Esophagus muscularis mucosa (tissue), 4 donors: ENCODE measurements at regions not wholly inside any gene's neighbourhood (a gene's known extent, or its start where the extent isn't known, plus 50 kb on each side); places are given as distances from the start of the nearest gene placed in this dataset.

Source experiments
- DNase-seq: peaks from one replicate; pipeline ENCODE4 v3.0.0-alpha.2; 2017; ENCODE audit errors: extremely low spot score
- H3K27ac ChIP-seq, 4 donors: fragments of 200-600 bp; sonication (generic); replicated peaks in 1 of 4; 1 replicate in 3 of 4; 2 replicates in 1 of 4; pipeline ENCODE4 v1.5.1; 2016 to 2019; ENCODE audit warnings: mild to moderate bottlenecking in 1 of 4
- H3K27me3 ChIP-seq, 4 donors: fragments of 200-600 bp; sonication (generic); one replicate each; pipeline versions ENCODE4 v1.5.1 to v1.6.0; 2016 to 2019
- H3K36me3 ChIP-seq, 4 donors: fragments of 200-600 bp; sonication (generic); one replicate each; pipeline ENCODE4 v1.5.1; 2016 to 2019
- H3K4me1 ChIP-seq, 4 donors: fragments of 200-600 bp; sonication (generic); one replicate each; pipeline ENCODE4 v1.5.1; 2016 to 2019
- H3K4me3 ChIP-seq, 4 donors: fragments of 200-600 bp; sonication (generic); 1 replicate in 2 of 4; 2 replicates in 2 of 4; pipeline ENCODE4 v1.5.1; 2016 to 2019; ENCODE audit warnings: mild to moderate bottlenecking in 4 of 4, moderate library complexity in 1 of 4
- H3K9me3 ChIP-seq, 4 donors: fragments of 200-600 bp; sonication (generic); 1 replicate in 3 of 4; 2 replicates in 1 of 4; pipeline ENCODE4 v1.5.1; 2016 to 2019
- EP300 ChIP-seq: sonication (generic); formaldehyde crosslinking; IDR thresholded peaks from one replicate; pipeline ENCODE4 v1.6.1; 2017; ENCODE audit warnings: antibody characterized with exemption
- POLR2A ChIP-seq: fragments of 450-650 bp; IDR thresholded peaks from one replicate; pipeline ENCODE4 v1.6.1; 2017; ENCODE audit warnings: antibody characterized with exemption, moderate library complexity, mild to moderate bottlenecking, low read depth
- POLR2AphosphoS5 ChIP-seq, 2 donors: sonication (generic); formaldehyde crosslinking; IDR thresholded peaks; one replicate each; pipeline ENCODE4 v1.6.1; 2017; ENCODE audit warnings: antibody characterized with exemption in 2 of 2
- WGBS: methylation state at CpG from one replicate; pipeline ENCODE4 v1.1.5; 2018; 5-methylcytosine and 5-hydroxymethylcytosine counted together
- intact Hi-C: fragments of 100-400 bp; cut with DNase I; formaldehyde crosslinking; loops from one replicate; pipeline ENCODE4 v1.15.1; 2023
- TF ChIP-seq, protein P1 (sequence below), 3 experiments: fragments of 200-600 bp in 2 of 3; fragments of 450-650 bp in 1 of 3; sonication (generic) in 2 of 3; IDR thresholded peaks; one replicate each; pipeline ENCODE4 v1.5.1; 2017 to 2019; ENCODE audit warnings: antibody characterized with exemption in 3 of 3, mild to moderate bottlenecking in 2 of 3, moderate library complexity in 1 of 3

- no peak overlapping the region for H3K27ac ChIP-seq
- TF ChIP-seq, protein P1, sequence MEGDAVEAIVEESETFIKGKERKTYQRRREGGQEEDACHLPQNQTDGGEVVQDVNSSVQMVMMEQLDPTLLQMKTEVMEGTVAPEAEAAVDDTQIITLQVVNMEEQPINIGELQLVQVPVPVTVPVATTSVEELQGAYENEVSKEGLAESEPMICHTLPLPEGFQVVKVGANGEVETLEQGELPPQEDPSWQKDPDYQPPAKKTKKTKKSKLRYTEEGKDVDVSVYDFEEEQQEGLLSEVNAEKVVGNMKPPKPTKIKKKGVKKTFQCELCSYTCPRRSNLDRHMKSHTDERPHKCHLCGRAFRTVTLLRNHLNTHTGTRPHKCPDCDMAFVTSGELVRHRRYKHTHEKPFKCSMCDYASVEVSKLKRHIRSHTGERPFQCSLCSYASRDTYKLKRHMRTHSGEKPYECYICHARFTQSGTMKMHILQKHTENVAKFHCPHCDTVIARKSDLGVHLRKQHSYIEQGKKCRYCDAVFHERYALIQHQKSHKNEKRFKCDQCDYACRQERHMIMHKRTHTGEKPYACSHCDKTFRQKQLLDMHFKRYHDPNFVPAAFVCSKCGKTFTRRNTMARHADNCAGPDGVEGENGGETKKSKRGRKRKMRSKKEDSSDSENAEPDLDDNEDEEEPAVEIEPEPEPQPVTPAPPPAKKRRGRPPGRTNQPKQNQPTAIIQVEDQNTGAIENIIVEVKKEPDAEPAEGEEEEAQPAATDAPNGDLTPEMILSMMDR (IDR thresholded peaks at IDR 0.05), result no peak
- TF ChIP-seq POLR2A (no peak), POLR2AphosphoS5 (IDR thresholded peaks at IDR 0.05) (no peak), EP300 (no peak)
- DNase-seq, result no peak
- no peak overlapping the region for H3K4me3 ChIP-seq
- intact Hi-C loops, result no loop called here
- H3K27me3 ChIP-seq, result no peaks in the 10 kb centered on the region
- H3K9me3 ChIP-seq, result peaks cover 0 to 7% (median 2%) of the 10 kb centered on the region in 4 donors
- H3K4me1 ChIP-seq, result no peaks in the 10 kb centered on the region
- H3K36me3 ChIP-seq, result no peaks in the 10 kb centered on the region
Observed at GRCh38 chr2:128914320-128914719, 595.7 kb upstream of the HS6ST1 start.

- H3K27ac ChIP-seq, result no peak overlapping the region
- no peaks in the 10 kb centered on the region for H3K36me3 ChIP-seq
- no peak for TF ChIP-seq EP300
- no peak for TF ChIP-seq POLR2AphosphoS5 (IDR thresholded peaks at IDR 0.05)
- TF ChIP-seq, protein P1 (IDR thresholded peaks at IDR 0.05), result no peak
- no peak for TF ChIP-seq POLR2A
- no peak for DNase-seq
- no peak overlapping the region for H3K4me3 ChIP-seq
- intact Hi-C loops, result no loop called here
- no peaks in the 10 kb centered on the region for H3K4me1 ChIP-seq
- H3K27me3 ChIP-seq, result no peaks in the 10 kb centered on the region
- H3K9me3 ChIP-seq, result peaks cover 0 to 2% (median under 1%) of the 10 kb centered on the region in 4 donors
- WGBS, result 34% methylated on average over 2 of the region's 2 CpGs
Observed at GRCh38 chr2:128921751-128922150, 603.1 kb upstream of the HS6ST1 start.

DNA sequence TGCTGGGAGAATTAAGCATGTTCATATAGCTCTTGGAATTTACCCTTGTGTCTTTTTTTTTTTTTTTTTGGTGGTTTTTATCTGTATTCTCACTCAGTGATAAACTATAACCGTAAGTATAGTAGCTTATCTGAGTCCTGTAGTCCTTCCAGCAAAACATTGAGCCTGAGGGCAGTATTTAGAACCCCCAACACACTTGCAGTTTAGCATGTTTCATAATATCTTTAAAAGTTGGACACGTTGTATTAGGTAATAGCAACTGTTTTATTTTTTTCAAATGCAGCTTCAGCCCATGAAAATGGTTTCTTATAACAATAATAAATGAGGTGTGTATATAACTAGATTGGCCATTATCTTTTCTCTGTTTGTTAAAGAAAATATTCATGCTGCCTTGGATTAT is 603.5 kb upstream of the HS6ST1 start:
- Histone ChIP-seq H3K36me3 (no peaks in the 10 kb centered on the region), H3K27ac (no peak overlapping the region), H3K9me3 (peaks cover 0 to 7% (median 2%) of the 10 kb centered on the region in 4 donors), H3K4me1 (no peaks in the 10 kb centered on the region), H3K27me3 (no peaks in the 10 kb centered on the region), H3K4me3 (no peak overlapping the region)
- 53% methylated on average over 2 of the region's 2 CpGs for WGBS
- DNase-seq, result no peak
- no peak for TF ChIP-seq POLR2A
- no peak for TF ChIP-seq POLR2AphosphoS5 (IDR thresholded peaks at IDR 0.05)
- TF ChIP-seq EP300, result no peak
- TF ChIP-seq, protein P1 (IDR thresholded peaks at IDR 0.05), result no peak
- intact Hi-C loops, result no loop called here

DNA sequence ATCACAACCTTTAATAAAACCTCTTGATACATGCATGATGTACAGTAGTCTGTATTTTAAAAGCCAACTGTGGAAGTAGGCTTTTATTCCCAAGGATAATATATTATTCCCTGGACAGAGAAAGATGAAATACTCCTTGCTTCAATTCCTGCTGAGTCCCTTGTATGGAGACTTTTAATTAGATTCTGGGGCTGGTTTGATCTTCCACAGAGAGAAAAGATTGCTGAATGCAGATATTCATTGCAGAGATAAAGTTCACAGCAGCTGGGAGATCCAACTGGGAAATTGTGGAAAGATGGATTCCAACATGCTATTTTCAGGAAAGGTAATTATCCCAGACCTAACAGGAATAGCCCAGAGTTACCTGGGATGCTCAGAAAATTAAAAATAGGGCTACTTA is 607.0 kb upstream of the HS6ST1 start:
- H3K4me3 ChIP-seq, result no peak overlapping the region
- TF ChIP-seq, protein P1 (IDR thresholded peaks at IDR 0.05), result no peak
- TF ChIP-seq POLR2A, result no peak
- TF ChIP-seq EP300, result no peak
- no peak for TF ChIP-seq POLR2AphosphoS5 (IDR thresholded peaks at IDR 0.05)
- H3K27me3 ChIP-seq, result no peaks in the 10 kb centered on the region
- intact Hi-C loops, result no loop called here
- H3K4me1 ChIP-seq, result no peaks in the 10 kb centered on the region
- peaks cover 0 to 7% (median 2%) of the 10 kb centered on the region in 4 donors for H3K9me3 ChIP-seq
- no peaks in the 10 kb centered on the region for H3K36me3 ChIP-seq
- no peak for DNase-seq
- no peak overlapping the region for H3K27ac ChIP-seq

GRCh38 chr2:128930101-128930500 is 611.4 kb upstream of the HS6ST1 start:
- Histone ChIP-seq H3K27ac (no peak overlapping the region), H3K4me1 (no peaks in the 10 kb centered on the region), H3K4me3 (no peak overlapping the region), H3K9me3 (peaks cover 0 to 7% (median 2%) of the 10 kb centered on the region in 4 donors), H3K27me3 (no peaks in the 10 kb centered on the region), H3K36me3 (no peaks in the 10 kb centered on the region)
- DNase-seq, result no peak
- 96% methylated on average over 1 of the region's 1 CpG for WGBS
- no peak for TF ChIP-seq EP300
- no peak for TF ChIP-seq POLR2AphosphoS5 (IDR thresholded peaks at IDR 0.05)
- TF ChIP-seq, protein P1 (IDR thresholded peaks at IDR 0.05), result no peak
- no peak for TF ChIP-seq POLR2A
- intact Hi-C loops, result no loop called here
